HEK293 (cell line): ENCODE measurements at regions not wholly inside any gene's neighbourhood (a gene's known extent, or its start where the extent isn't known, plus 50 kb on each side); places are given as distances from the start of the nearest gene placed in this dataset.

ENCODE experiments used
- CTCF ChIA-PET: fragments of 350-600 bp; formaldehyde crosslinking; extraction: SDS; loops from one replicate; lab custom pipeline; 2021; ENCODE audit warnings: antibody characterized with exemption; lab: Yijun Ruan, JAX
- POLR2A ChIA-PET: fragments of 300-600 bp; formaldehyde crosslinking; extraction: SDS; loops from one replicate; lab custom pipeline; 2020; ENCODE audit warnings: antibody characterized with exemption, inconsistent platforms; lab: Yijun Ruan, JAX
- H3K27ac ChIP-seq: fragments of 200-500 bp; sonication (Bioruptor generic); 2 replicates; pipeline ENCODE4 v1.5.1; 2014; ENCODE audit warnings: low read depth, low read length, control low read depth, inconsistent platforms; ENCODE audit errors: extremely low read depth
- H3K36me3 ChIP-seq, 2 experiments: fragments of 200-500 bp in 1 of 2; sonication (Bioruptor generic) in 1 of 2; 1 replicate in 1 of 2; 2 replicates in 1 of 2; pipeline ENCODE4 v1.5.1; 2014 to 2017; ENCODE audit warnings: inconsistent platforms in 2 of 2, low read length in 2 of 2; ENCODE audit not compliant: control insufficient read depth in 2 of 2, insufficient read depth in 1 of 2
- H3K4me1 ChIP-seq: fragments of 200-500 bp; sonication (Bioruptor generic); 2 replicates; pipeline ENCODE4 v1.5.1; 2014; ENCODE audit warnings: mild to moderate bottlenecking, low read length, inconsistent platforms; ENCODE audit not compliant: control insufficient read depth, insufficient read depth
- H3K4me3 ChIP-seq: 2 replicates; pipeline ENCODE4 v1.5.1; 2011; ENCODE audit warnings: low read depth, mild to moderate bottlenecking, control low read depth, low read length, moderate library complexity
- H3K9me3 ChIP-seq: fragments of 200-500 bp; sonication (Bioruptor generic); 2 replicates; pipeline ENCODE4 v1.5.1; 2014; ENCODE audit warnings: low read depth, low read length, inconsistent platforms; ENCODE audit not compliant: control insufficient read depth, insufficient read depth
- ZNF394 ChIP-seq: fragments of 450-650 bp; formaldehyde crosslinking; IDR thresholded peaks from 2 replicates; pipeline ENCODE4 v1.5.1; 2016; ENCODE audit warnings: missing biosample characterization, missing genetic modification characterization, mild to moderate bottlenecking, moderate library complexity, borderline replicate concordance
- TF ChIP-seq, protein P1 (sequence below): IDR thresholded peaks from 2 replicates; pipeline ENCODE4 v1.6.1; 2011; ENCODE audit warnings: mild to moderate bottlenecking, low read depth, low read length, borderline replicate concordance
- TF ChIP-seq, protein P2 (sequence below): fragments of 450-650 bp; formaldehyde crosslinking; IDR thresholded peaks from 2 replicates; pipeline ENCODE4 v1.5.1; 2016; ENCODE audit warnings: missing biosample characterization, missing genetic modification characterization
- TF ChIP-seq, protein P3 (sequence below): fragments of 450-650 bp; formaldehyde crosslinking; IDR thresholded peaks from 2 replicates; pipeline ENCODE4 v1.5.1; 2016; ENCODE audit warnings: missing biosample characterization, missing genetic modification characterization
- TF ChIP-seq, protein P4 (sequence below): sonication (generic); formaldehyde crosslinking; IDR thresholded peaks from 2 replicates; pipeline ENCODE4 v1.8.1; 2022; ENCODE audit warnings: mild to moderate bottlenecking, moderate library complexity, missing genetic modification reagents

DNA sequence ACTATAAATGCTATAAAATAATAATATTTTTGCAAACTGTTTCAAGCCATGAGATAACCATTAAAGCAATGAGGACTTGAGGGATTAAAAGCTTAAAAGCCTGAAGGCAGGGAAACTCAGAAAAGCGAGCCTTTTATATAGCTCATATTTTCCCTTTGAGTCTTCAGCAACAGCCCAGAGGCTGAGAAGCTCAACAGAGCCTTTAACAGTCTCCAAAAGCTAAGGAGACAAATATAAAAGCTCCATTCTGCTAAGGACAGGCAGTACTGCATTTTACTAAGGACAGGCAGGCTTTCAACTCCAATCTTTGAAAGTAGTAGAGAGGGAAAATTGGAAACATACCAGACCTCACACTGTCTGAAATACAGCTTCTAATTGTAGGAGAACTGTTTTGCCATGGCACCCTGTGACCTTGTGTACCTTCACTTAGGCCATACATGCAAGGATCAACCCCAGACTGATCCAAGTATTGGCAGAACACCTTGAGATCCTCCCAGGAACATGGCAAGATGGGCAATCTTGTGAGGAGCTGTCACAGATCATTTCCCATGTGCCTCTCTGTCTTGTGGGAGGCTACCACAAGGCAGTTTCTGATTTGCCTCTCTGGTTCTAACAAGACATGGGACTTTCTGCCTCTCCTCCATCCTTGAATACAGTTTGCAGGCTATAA, 53.1 kb upstream of the ARNT2 start:
- Histone ChIP-seq H3K4me3 (no peak overlapping the region), H3K4me1 (no peaks in the 10 kb centered on the region), H3K9me3 (no peaks in the 10 kb centered on the region), H3K27ac (no peak overlapping the region), H3K36me3 (no peaks in the 10 kb centered on the region)
- TF ChIP-seq, protein P1, sequence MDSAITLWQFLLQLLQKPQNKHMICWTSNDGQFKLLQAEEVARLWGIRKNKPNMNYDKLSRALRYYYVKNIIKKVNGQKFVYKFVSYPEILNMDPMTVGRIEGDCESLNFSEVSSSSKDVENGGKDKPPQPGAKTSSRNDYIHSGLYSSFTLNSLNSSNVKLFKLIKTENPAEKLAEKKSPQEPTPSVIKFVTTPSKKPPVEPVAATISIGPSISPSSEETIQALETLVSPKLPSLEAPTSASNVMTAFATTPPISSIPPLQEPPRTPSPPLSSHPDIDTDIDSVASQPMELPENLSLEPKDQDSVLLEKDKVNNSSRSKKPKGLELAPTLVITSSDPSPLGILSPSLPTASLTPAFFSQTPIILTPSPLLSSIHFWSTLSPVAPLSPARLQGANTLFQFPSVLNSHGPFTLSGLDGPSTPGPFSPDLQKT = no peak
- no peak for TF ChIP-seq ZNF394 (tag by site-specific recombination)
- TF ChIP-seq, protein P2, sequence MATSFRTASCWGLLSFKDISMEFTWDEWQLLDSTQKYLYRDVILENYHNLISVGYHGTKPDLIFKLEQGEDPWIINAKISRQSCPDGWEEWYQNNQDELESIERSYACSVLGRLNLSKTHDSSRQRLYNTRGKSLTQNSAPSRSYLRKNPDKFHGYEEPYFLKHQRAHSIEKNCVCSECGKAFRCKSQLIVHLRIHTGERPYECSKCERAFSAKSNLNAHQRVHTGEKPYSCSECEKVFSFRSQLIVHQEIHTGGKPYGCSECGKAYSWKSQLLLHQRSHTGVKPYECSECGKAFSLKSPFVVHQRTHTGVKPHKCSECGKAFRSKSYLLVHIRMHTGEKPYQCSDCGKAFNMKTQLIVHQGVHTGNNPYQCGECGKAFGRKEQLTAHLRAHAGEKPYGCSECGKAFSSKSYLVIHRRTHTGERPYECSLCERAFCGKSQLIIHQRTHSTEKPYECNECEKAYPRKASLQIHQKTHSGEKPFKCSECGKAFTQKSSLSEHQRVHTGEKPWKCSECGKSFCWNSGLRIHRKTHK (tag by site-specific recombination) = no peak
- TF ChIP-seq, protein P3, sequence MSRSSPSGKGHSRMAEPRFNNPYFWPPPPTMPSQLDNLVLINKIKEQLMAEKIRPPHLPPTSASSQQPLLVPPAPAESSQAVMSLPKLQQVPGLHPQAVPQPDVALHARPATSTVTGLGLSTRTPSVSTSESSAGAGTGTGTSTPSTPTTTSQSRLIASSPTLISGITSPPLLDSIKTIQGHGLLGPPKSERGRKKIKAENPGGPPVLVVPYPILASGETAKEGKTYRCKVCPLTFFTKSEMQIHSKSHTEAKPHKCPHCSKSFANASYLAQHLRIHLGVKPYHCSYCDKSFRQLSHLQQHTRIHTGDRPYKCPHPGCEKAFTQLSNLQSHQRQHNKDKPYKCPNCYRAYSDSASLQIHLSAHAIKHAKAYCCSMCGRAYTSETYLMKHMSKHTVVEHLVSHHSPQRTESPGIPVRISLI (tag by site-specific recombination) = no peak
- TF ChIP-seq, protein P4, sequence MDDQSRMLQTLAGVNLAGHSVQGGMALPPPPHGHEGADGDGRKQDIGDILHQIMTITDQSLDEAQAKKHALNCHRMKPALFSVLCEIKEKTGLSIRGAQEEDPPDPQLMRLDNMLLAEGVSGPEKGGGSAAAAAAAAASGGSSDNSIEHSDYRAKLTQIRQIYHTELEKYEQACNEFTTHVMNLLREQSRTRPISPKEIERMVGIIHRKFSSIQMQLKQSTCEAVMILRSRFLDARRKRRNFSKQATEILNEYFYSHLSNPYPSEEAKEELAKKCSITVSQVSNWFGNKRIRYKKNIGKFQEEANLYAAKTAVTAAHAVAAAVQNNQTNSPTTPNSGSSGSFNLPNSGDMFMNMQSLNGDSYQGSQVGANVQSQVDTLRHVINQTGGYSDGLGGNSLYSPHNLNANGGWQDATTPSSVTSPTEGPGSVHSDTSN (CRISPR knock-in tag) = no peak
- ChIA-PET CTCF (interaction anchor here (0.6 to 1.4 kb wide), 3 partner anchors 16 to 463 kb away, joined by 3 to 5 read pairs (median 4); no protein-coding TSS in a partner anchor), POLR2A (interaction anchor here (0.6 kb wide), 1 partner anchor 49 kb away, joined by 3 read pairs; no protein-coding TSS in a partner anchor)
